CD4-positive, CD25-positive, alpha-beta regulatory T cell (primary cell): ENCODE measurements at regions not wholly inside any gene's neighbourhood (a gene's known extent, or its start where the extent isn't known, plus 50 kb on each side); places are given as distances from the start of the nearest gene placed in this dataset.
A peak's percentile ranks its signal among the peaks of the same experiment; 100 is the strongest.

Source experiments
- ATAC-seq, 2 donors: fragments of 150-1000 bp; cut with Tn5 transposase; one replicate each; pipeline ENCODE4 v1.10.0; 2021; ENCODE audit warnings: low read depth in 2 of 2, moderate number of reproducible peaks in 2 of 2, moderate library complexity in 1 of 2
- DNase-seq, 3 donors: peaks; one replicate each; pipeline versions ENCODE4 v3.0.0 to v3.0.0-alpha.2; 2012 to 2022; ENCODE audit warnings: mixed read lengths in 1 of 3
- H3K27ac ChIP-seq: one replicate; pipeline ENCODE4 v1.7.0; 2013; ENCODE audit warnings: mild to moderate bottlenecking, low read length; ENCODE audit not compliant: insufficient read depth, poor library complexity, severe bottlenecking
- H3K27me3 ChIP-seq: one replicate; pipeline ENCODE4 v1.7.0; 2013; ENCODE audit warnings: low read length; ENCODE audit not compliant: control insufficient read depth, insufficient read depth
- H3K36me3 ChIP-seq: one replicate; pipeline ENCODE4 v1.7.0; 2013; ENCODE audit warnings: mild to moderate bottlenecking, low read length, moderate library complexity; ENCODE audit not compliant: control insufficient read depth, insufficient read depth
- H3K4me1 ChIP-seq: 2 replicates; pipeline ENCODE4 v1.7.0; 2013; ENCODE audit warnings: mild to moderate bottlenecking, low read length; ENCODE audit not compliant: insufficient read depth, control insufficient read depth, poor library complexity, severe bottlenecking
- H3K4me3 ChIP-seq: one replicate; pipeline ENCODE4 v1.7.0; 2013; ENCODE audit warnings: low read depth, mild to moderate bottlenecking, low read length, moderate library complexity
- H3K9me3 ChIP-seq, 2 experiments: 1 replicate in 1 of 2; 2 replicates in 1 of 2; pipeline ENCODE4 v1.7.0; 2013; ENCODE audit warnings: low read length in 2 of 2, mild to moderate bottlenecking in 1 of 2, moderate library complexity in 1 of 2; ENCODE audit not compliant: control insufficient read depth in 2 of 2
- H3K27ac Mint-ChIP-seq, 3 donors: one replicate each; pipeline ENCODE4 v1.8.0; 2020 to 2022; ENCODE audit warnings: mild to moderate bottlenecking in 3 of 3, mixed read lengths in 3 of 3, moderate library complexity in 2 of 3
- H3K27me3 Mint-ChIP-seq: one replicate; pipeline ENCODE4 v1.8.0; 2022; ENCODE audit warnings: mild to moderate bottlenecking, mixed read lengths
- H3K36me3 Mint-ChIP-seq: one replicate; pipeline ENCODE4 v1.8.0; 2020; ENCODE audit warnings: mixed read lengths
- H3K4me1 Mint-ChIP-seq, 4 donors: one replicate each; pipeline ENCODE4 v1.8.0; 2020 to 2022; ENCODE audit warnings: mixed read lengths in 4 of 4, mild to moderate bottlenecking in 1 of 4
- H3K4me3 Mint-ChIP-seq, 4 donors: one replicate each; pipeline ENCODE4 v1.8.0; 2020 to 2022; ENCODE audit warnings: mild to moderate bottlenecking in 4 of 4, mixed read lengths in 4 of 4, moderate library complexity in 3 of 4
- H3K9me3 Mint-ChIP-seq, 7 donors: one replicate each; pipeline ENCODE4 v1.8.0; 2020 to 2022; ENCODE audit warnings: mixed read lengths in 7 of 7, mild to moderate bottlenecking in 3 of 7, moderate library complexity in 2 of 7

DNA sequence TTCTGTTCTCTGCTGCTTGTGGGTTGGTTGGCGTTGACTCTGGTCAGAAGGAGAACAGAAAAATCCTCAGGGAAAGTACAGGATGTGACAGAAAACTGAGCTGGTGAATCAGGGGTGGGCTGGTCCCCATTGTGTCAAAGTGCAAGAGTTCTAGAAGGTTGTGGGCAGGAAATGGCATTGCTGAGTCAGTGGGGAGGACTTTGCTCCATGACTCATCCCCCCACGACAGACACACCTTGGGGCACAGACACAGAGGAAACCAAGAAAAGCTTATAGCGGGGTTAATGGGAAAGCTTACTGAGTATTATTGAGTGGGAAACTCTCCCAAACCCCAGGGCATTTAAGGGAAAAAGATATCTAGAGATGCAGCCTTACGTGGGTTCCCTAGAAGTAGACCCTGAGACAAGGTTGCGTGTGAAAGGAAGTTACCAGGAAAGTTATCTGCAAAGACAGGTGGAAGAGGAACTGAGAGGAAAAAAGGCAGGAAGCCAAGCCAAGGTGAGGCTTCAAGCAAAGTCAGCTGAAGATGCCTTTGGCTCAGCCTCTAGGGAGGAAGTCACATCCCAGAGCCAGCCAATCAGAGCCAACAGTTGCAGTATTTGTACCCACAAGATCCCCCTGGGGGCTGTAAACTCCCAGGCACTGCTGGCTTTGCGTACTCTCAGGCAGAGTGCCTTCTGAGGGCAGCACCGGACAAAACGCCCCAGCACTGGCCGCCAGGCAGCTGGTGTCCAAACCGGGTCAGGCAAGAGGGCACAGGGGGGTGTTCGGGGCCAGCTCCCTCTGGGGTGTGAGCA lies 86.4 kb downstream of the FOXL1 start:
- Histone ChIP-seq H3K4me3 (no peak overlapping the region), H3K36me3 (no peaks in the 10 kb centered on the region), H3K27ac (no peak overlapping the region), H3K4me1 (peaks cover 9% of the 10 kb centered on the region), H3K9me3 (no peaks in the 10 kb centered on the region), H3K27me3 (no peaks in the 10 kb centered on the region)
- peak in 1 of 3 donors; percentile 76 for DNase-seq
- Mint-ChIP-seq H3K4me1 (peaks cover 0 to 13% (median 8%) of the 10 kb centered on the region in 4 donors), H3K27ac (peak overlapping the region in 2 of 3 donors; percentile 44), H3K36me3 (no peaks in the 10 kb centered on the region), H3K27me3 (no peaks in the 10 kb centered on the region), H3K9me3 (peaks cover 0 to 3% (median 0%) of the 10 kb centered on the region in 7 donors), H3K4me3 (peak overlapping the region in 2 of 4 donors; percentile 9 to 48)
- peak; percentile 52 to 70 for ATAC-seq

DNA sequence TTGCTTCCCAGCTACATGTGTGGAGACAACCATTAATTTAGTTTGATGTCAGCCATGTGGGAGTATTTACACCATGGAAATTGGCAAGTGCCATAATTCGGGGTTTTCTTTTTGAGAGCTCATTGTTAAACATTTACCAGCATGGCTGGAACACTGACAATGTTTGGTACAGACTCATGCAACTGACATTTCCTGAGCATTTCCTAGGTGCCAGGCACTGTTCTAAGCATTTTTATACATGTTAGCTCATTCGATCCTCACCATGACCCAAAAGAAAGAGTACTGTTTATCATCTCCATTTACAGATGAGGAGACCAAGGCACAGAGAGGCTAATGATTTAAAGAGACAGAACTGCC lies 86.9 kb downstream of the FOXL1 start:
- no peak overlapping the region for H3K27ac Mint-ChIP-seq
- Histone ChIP-seq H3K27me3 (no peaks in the 10 kb centered on the region), H3K9me3 (no peaks in the 10 kb centered on the region), H3K4me3 (no peak overlapping the region), H3K36me3 (no peaks in the 10 kb centered on the region), H3K4me1 (peaks cover 9% of the 10 kb centered on the region), H3K27ac (no peak overlapping the region)
- ATAC-seq (no peak), DNase-seq (no peak)
- H3K4me1 Mint-ChIP-seq = peaks cover 0 to 13% (median 8%) of the 10 kb centered on the region in 4 donors
- H3K27me3 Mint-ChIP-seq = no peaks in the 10 kb centered on the region
- H3K4me3 Mint-ChIP-seq = no peak overlapping the region
- no peaks in the 10 kb centered on the region for H3K36me3 Mint-ChIP-seq
- H3K9me3 Mint-ChIP-seq = peaks cover 0 to 3% (median 0%) of the 10 kb centered on the region in 7 donors

DNA sequence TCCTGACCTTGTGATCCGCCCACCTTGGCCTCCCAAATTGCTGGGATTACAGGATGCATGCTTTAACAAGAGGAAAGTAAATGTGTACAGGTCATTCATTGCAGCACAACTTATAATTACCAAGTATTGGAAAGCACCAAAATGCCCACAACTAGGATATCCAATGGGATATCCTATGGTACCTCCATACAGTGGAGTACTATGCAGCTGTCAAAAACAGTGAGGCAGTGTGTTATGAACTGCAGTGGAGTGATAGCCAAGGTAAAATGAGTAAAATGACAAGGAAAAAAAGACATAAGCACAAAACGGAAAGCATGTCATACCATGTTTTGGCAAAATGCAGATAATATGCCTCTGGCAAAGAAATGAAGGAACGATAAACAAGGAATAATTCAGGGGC lies 87.6 kb downstream of the FOXL1 start:
- Mint-ChIP-seq H3K36me3 (no peaks in the 10 kb centered on the region), H3K27ac (no peak overlapping the region), H3K9me3 (peaks cover 0 to 2% (median 0%) of the 10 kb centered on the region in 7 donors), H3K4me3 (no peak overlapping the region), H3K27me3 (no peaks in the 10 kb centered on the region), H3K4me1 (peaks cover 0 to 13% (median 8%) of the 10 kb centered on the region in 4 donors)
- ATAC-seq (no peak), DNase-seq (no peak)
- Histone ChIP-seq H3K27me3 (no peaks in the 10 kb centered on the region), H3K36me3 (no peaks in the 10 kb centered on the region), H3K27ac (no peak overlapping the region), H3K9me3 (no peaks in the 10 kb centered on the region), H3K4me1 (peaks cover 9% of the 10 kb centered on the region), H3K4me3 (no peak overlapping the region)

DNA sequence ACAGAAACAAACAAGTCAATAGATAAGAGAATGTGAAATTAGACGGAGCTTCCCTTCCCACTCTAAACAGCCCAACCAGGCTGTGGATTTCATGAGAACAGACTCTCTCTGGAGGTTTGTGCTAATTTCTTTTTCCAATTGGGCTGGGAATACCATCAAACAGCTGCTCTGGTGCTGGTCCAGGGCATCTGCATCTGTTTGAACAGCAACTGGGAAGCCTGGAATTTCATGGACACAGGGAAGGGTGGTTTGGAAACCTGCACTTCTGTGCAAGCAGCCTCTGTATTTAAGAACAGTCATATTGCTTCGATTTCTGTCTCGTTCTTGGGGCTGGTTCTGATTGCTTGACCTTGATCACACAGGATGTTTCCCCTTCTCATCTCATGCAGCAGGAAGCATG lies 88.7 kb downstream of the FOXL1 start:
- DNase-seq (no peak), ATAC-seq (no peak)
- Histone ChIP-seq H3K4me1 (peaks cover 9% of the 10 kb centered on the region), H3K36me3 (no peaks in the 10 kb centered on the region), H3K27ac (no peak overlapping the region), H3K9me3 (no peaks in the 10 kb centered on the region), H3K27me3 (no peaks in the 10 kb centered on the region), H3K4me3 (no peak overlapping the region)
- no peak overlapping the region for H3K27ac Mint-ChIP-seq
- peaks cover 4% of the 10 kb centered on the region for H3K27me3 Mint-ChIP-seq
- H3K4me3 Mint-ChIP-seq = no peak overlapping the region
- peaks cover 0 to 13% (median 8%) of the 10 kb centered on the region in 4 donors for H3K4me1 Mint-ChIP-seq
- no peaks in the 10 kb centered on the region for H3K36me3 Mint-ChIP-seq
- peaks cover 0 to 1% (median 0%) of the 10 kb centered on the region in 7 donors for H3K9me3 Mint-ChIP-seq

DNA sequence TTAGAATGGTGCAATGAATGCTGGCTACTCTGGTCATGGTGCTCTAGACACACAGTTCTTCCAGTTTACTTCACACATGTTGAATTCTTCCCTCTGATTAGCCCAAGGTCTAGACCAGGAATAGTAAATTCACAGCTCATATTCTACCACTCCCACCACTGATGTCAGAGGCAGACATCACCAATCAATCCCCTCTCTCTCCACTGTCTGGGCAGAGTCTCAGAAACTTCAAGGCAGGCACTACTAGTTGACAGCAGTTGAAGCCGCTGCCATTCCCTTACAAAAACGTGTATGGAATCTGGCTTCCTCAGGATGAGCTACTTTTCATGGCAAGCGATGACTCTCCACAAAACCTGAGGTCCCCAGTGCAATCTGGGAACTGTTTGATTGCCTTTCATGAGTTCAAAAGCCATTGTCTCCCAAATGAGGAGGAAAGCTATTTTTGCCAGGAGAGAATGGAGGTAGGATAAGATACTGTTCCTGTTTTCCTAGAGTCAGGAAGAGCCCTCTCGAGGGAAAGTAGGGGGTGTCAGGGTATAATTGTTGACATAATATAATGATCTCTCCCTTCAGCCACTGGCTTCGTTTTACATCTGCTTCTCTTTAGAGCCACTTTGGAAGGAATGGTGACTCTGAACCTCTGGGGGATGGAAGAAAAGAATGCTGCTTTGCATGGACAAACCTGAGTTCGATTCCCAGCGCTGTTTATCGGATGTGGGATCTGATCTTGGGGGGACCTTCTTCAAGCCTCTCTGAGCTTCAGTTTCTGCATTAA lies 90.0 kb downstream of the FOXL1 start:
- H3K9me3 Mint-ChIP-seq = peaks cover 0 to 3% (median 0%) of the 10 kb centered on the region in 7 donors
- H3K27ac Mint-ChIP-seq = no peak overlapping the region
- no peak overlapping the region for H3K27ac ChIP-seq
- peaks cover 0 to 13% (median 8%) of the 10 kb centered on the region in 4 donors for H3K4me1 Mint-ChIP-seq
- no peaks in the 10 kb centered on the region for H3K36me3 Mint-ChIP-seq
- no peaks in the 10 kb centered on the region for H3K27me3 ChIP-seq
- peaks cover 9% of the 10 kb centered on the region for H3K4me1 ChIP-seq
- H3K27me3 Mint-ChIP-seq = peaks cover 4% of the 10 kb centered on the region
- H3K4me3 ChIP-seq = no peak overlapping the region
- no peak overlapping the region for H3K4me3 Mint-ChIP-seq
- no peak for DNase-seq
- ATAC-seq = no peak
- H3K9me3 ChIP-seq = no peaks in the 10 kb centered on the region
- no peaks in the 10 kb centered on the region for H3K36me3 ChIP-seq

DNA sequence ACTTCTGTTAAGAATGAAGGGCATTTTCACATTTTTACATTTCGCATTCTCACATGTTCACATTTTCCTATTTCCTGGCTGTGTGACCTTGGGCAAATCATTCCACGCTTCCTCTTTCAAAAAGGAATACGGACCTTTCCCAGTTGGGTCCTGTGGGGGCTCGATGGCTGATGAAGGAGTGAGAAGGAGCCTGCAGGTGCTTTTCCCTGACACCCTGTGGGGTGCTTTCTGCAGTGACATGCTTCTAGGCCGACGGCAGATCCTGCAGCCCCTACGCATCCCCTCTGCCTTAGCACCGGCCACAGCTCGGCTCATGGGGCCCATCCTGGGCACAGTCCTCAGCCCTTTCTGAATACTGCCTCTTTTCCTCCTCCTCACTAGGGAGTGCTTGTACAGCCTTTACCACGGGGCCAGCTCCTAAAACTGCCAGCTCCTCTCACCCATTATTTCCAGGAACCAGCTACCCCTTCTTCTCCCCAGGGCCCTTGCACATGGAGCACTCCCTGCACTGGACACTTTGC lies 91.0 kb downstream of the FOXL1 start:
- Mint-ChIP-seq H3K27ac (peak overlapping the region in 2 of 3 donors; percentile 49 to 70), H3K36me3 (no peaks in the 10 kb centered on the region), H3K27me3 (peaks cover 4% of the 10 kb centered on the region), H3K4me1 (peaks cover 0 to 12% (median 7%) of the 10 kb centered on the region in 4 donors), H3K9me3 (peaks cover 0 to 3% (median 0%) of the 10 kb centered on the region in 7 donors), H3K4me3 (no peak overlapping the region)
- Histone ChIP-seq H3K36me3 (no peaks in the 10 kb centered on the region), H3K27ac (no peak overlapping the region), H3K4me3 (no peak overlapping the region), H3K4me1 (peaks cover 9% of the 10 kb centered on the region), H3K27me3 (no peaks in the 10 kb centered on the region), H3K9me3 (peaks cover 0 to 2% of the 10 kb centered on the region in 2 experiments)
- DNase-seq (no peak), ATAC-seq (no peak)

DNA sequence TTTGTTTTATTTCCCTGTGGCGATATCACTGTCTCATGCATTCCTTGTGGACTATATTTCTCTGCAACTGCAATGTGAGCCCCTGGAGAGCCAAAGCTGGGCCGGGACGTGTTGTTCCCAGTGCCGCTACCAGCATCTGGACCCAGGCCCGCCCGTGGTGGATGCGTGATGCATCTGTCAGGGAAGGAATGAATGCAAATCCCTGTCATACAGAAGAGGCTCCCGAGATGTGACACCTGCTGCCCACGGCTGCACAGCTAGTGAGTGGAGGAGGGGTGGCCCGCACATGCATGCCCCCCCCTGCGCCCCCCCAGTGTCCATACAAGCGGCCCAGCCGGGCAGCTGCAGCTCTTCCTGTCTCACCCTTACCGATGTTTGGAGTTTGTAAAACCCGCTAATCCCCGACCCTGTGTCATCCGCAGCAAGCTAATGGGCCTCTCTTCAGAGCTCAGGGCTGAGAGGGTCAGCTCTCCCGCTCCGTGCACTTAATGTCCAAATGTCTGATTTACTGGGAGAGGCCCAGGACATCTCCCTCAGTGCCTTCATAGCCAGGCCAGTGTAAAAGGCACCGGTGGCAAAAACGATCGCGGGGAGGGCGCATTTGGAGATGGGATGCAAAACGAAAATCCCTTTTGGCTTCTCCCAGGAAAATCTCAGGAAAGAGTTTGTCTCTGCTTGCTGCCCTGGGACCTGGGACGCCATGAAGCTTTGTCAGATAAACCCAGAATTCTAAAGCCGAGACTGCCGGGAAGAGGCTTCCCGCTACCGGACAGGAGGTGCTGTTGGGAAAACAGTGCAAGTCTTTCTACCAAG lies 91.8 kb downstream of the FOXL1 start:
- Histone ChIP-seq H3K36me3 (no peaks in the 10 kb centered on the region), H3K27me3 (no peaks in the 10 kb centered on the region), H3K27ac (no peak overlapping the region), H3K4me3 (no peak overlapping the region), H3K9me3 (peaks cover 0 to 2% of the 10 kb centered on the region in 2 experiments), H3K4me1 (peaks cover under 1% of the 10 kb centered on the region)
- no peaks in the 10 kb centered on the region for H3K36me3 Mint-ChIP-seq
- ATAC-seq = no peak
- no peak for DNase-seq
- peaks cover 0 to 3% (median 0%) of the 10 kb centered on the region in 7 donors for H3K9me3 Mint-ChIP-seq
- no peak overlapping the region for H3K27ac Mint-ChIP-seq
- no peak overlapping the region for H3K4me3 Mint-ChIP-seq
- peaks cover 0 to 6% (median 1%) of the 10 kb centered on the region in 4 donors for H3K4me1 Mint-ChIP-seq
- H3K27me3 Mint-ChIP-seq = peaks cover 4% of the 10 kb centered on the region
